Body of pancreas (tissue), 4 donors: ENCODE measurements at regions not wholly inside any gene's neighbourhood (a gene's known extent, or its start where the extent isn't known, plus 50 kb on each side); places are given as distances from the start of the nearest gene placed in this dataset.

ENCODE experiments used
- CTCF ChIP-seq, 7 experiments: fragments of 450-650 bp in 4 of 7; fragments of 200-600 bp in 3 of 7; sonication (generic) in 3 of 7; IDR thresholded peaks; one replicate each; pipeline ENCODE4 v1.5.1; 2016 to 2019; ENCODE audit warnings: antibody characterized with exemption in 7 of 7
- POLR2A ChIP-seq, 3 donors: fragments of 450-650 bp; IDR thresholded peaks; one replicate each; pipeline ENCODE4 v1.6.1; 2016; ENCODE audit warnings: antibody characterized with exemption in 3 of 3, mild to moderate bottlenecking in 2 of 3

- no peak for TF ChIP-seq CTCF (IDR thresholded peaks at IDR 0.05)
- TF ChIP-seq POLR2A (IDR thresholded peaks at IDR 0.05): no peak
Measured at GRCh38 chr9:86600977-86601376, 246.8 kb upstream of the TUT7 start.
